Lung microvascular endothelial cell (primary cell): ENCODE measurements at regions not wholly inside any gene's neighbourhood (a gene's known extent, or its start where the extent isn't known, plus 50 kb on each side); places are given as distances from the start of the nearest gene placed in this dataset.
"Not testable (repeated sequence)": the region's sequence is repeated elsewhere in the genome, so short reads cannot be mapped to it uniquely, and the experiment has no call there.

Source experiments
- DNase-seq, 2 donors: peaks; one replicate each; pipeline versions ENCODE4 v3.0.0 to v3.0.0-alpha.2; 2010; ENCODE audit warnings: low read depth in 2 of 2

DNA sequence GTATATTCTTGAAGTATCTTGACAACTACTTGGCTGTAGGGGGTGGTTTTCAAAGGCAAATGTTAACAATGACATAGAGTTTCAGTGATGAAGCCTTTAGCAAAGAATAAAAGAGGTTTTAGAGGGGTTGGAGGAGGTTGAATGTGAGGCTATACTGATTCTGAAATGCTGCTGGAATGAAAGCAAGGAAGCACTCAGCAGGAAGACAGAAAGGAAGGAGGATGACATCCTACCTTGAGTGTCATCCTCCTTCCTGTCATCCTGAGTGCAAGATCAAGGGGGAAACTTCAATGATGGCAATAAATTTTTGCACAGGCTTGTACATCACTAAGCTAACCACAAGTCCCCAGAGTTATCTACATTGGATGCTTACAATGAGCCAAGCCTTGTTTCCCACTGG is 120.5 kb downstream of the APIP start:
- DNase-seq = no peak

GRCh38 chr11:34794696-34795095 is 121.5 kb downstream of the APIP start:
- DNase-seq = no peak

DNA sequence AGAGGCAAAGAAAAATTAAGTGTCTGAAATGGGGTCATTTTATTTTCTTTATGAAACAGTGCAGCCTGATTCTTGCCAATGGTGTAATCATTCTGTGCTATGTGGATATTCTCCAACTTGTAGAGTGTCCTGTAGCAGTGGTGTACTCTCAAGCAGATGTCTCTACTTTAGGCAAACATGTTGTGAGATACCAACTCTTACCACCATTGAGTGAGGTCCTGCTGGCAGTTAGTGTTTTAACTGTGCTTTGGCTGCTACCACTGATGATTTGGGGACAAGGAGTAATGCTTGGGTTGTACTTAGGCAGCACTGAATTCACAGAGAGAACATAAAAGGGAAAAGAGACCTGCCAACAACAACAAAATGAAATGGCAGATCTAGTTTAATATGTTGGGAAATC is 122.5 kb downstream of the APIP start:
- peak in 1 of 2 donors; percentile 38 for DNase-seq

DNA sequence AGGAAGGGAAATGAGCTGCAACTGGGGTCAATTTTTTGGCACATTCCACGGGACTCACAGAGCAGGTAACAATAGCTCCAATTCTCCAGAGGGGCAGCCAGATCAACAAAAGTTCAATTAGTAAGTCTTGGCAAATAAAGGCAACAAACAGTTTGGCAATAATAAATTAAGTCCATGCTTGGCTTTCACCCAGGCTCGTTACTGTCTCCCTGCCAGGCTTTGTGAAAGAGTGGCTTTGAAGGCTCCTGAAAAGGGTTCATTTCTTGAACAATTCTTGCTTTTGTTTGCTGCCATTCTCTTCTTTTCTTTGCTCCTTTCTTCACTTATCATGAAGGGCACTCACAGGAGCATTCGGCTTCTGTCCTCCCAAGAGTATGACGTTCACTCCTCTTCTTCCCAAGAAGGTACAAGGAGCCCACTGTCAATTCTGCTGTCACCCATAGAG is 123.3 kb downstream of the APIP start:
- DNase-seq = peak; percentile 29 to 47

DNA sequence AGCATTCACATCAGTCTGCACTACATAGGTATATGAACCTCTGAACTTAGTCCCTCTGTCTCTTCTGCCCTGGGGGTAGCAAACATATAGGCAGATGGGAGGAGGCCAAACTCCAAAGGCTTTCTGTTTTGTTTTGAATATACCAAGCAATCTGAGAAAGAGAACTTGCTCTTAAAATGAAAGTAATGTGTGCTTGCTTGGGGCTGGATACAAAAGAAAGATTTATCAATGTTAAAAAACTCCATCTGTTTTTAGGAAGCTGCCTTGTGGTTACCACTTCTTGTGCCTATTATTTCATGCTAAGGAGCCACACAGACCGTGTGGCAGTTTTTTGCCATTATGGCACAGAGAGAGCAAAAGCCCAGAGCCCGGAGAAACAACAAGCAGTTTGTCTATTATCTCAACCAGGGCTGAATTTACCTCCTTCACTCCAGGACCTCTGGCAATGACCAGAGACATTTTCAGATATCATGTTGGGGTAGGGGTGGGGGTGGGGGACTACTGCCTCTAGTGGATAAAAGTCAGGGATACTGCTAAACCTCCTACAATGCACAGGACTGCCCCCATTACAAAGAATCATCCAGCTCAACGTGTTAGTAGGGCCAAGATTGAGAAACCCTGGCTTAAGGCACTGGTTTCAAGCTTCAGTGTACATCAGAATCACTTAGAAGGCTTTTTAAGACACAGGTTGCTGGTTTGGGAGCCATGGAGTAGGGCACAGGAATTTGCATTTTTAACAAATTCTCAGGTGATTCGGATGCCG is 124.2 kb downstream of the APIP start:
- no peak for DNase-seq

DNA sequence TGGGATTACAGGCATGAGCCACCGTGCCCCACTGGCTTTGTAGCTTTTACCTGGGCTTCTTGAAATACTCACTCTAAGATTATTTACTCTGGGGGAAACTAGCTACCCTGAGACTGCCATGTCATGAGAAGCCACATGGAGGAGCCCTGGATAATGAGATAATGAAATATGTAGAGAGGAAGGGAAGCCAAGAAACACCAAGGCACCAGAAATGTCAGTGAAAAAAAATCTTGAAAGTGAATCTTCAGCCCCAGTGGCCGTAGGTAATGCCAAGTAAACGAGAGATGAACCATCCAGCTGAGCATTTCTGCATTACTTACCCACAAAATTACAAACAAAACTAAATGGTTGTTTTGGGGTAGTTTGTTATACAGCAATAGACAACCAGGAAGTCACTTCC is 125.6 kb downstream of the APIP start:
- peak; percentile 19 to 33 for DNase-seq

DNA sequence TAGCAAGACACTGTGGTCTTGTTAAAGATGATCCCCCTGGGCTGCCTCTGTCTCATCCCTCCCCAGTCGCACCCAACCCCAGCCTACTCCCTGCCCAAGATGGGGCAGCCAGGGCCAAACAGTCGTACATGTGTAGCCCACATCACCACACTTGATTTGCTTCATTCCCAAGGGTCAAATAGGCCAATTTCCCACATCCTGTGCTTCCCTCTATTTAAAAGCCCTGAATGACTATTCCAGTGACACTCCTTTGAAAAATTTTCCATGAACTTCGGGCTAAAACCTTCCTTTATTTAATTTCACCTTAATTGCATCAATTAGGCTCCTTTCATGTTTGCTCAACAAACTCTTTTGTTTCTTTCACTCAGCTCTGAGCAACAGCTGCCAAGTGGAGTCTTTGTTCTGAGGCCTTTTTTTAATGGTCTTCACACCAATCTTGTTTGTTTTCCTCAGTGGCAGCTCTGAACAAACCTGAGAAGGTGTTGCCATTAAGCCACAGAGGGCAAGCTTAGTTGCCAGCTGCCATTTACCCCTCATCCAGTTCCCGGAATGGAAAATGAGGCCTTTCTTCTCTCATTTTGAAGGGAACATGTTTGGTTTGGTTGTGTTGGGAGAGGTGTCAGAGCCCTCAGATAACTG is 126.9 kb downstream of the APIP start:
- DNase-seq = no peak

DNA sequence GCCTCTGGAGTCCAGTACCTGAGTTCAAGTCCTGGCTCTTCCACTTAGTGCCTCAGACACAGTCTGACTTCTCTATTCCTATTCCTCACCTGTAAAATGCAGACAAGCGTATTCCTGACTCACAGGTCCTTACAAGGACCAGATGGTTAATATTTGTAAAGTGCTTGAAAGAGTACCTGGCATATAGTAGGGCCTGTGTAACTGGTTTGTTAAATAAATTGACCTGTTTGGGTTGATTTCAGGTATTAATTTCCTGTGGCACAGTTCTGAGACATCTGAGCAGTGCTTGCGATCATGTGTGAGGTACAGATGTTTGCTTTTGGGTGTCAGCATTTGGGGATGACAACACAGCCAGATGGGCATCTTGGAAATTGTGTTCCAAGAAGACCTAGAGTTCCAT is 127.5 kb downstream of the APIP start:
- DNase-seq = no peak

DNA sequence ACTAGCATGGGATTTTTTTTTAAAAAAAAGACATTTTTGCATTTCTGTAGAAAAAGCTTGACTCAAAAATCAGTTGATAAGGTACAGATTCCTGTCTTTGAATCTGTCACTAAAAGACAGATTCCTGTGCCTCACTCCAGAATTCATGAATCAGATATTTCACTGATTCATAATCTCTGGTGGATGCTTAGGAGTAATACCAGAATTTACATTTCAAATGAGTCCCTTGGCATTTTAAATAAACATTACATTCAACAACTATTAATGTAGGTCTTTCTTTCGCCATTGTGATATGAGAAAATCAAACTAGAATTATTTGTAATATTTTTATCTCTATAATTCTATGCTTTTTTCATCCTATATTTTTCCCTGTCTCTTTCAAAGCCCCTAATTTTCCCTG is 128.3 kb downstream of the APIP start:
- no peak for DNase-seq

DNA sequence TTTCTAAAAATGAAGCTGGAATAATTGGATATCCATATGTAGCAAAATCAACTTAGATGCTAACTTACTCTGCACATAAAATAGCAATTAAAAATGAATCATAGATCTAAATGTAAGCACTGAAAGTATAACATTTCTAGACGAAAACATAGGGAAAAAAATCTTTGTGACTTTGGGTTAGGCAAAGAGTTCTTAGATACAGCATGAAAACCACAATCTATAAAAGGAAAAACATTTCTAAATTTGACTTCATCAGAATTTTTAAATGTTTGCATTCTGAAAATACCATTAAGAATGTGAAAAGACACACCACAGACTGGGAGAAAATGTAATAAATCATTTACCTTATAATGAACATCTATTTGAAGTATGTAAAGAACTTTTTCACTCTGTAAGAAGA is 128.8 kb downstream of the APIP start:
- no peak for DNase-seq

- DNase-seq = no peak
Measured at GRCh38 chr11:34784318-34784841, 131.8 kb downstream of the APIP start.

DNA sequence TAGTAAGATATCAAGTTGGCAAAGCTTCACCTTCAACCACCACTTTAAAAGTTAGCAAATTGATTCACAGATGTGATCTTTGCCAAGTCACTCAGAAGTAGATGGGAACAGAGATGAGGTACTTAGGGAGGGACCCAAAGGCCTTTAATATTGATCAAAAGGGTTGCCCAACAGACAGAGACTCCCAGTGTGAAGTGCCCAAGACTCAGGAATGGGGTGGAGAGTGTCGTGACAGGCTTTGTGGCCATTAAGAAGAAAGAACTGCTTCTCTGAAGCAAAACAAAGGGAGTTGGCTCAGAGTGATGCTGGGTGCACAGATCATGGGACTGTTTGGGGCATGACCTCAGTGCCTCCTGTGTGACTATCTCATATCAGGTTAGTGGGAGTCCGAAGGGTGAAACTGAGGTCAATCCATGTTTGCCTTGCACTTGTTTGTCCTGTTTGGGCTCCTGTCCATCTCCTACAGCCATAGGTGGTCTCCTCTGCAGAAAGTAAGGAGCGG is 132.3 kb downstream of the APIP start:
- DNase-seq = no peak

- DNase-seq = not testable (repeated sequence)
Measured at GRCh38 chr11:34781826-34782225, 134.4 kb downstream of the APIP start.

DNA sequence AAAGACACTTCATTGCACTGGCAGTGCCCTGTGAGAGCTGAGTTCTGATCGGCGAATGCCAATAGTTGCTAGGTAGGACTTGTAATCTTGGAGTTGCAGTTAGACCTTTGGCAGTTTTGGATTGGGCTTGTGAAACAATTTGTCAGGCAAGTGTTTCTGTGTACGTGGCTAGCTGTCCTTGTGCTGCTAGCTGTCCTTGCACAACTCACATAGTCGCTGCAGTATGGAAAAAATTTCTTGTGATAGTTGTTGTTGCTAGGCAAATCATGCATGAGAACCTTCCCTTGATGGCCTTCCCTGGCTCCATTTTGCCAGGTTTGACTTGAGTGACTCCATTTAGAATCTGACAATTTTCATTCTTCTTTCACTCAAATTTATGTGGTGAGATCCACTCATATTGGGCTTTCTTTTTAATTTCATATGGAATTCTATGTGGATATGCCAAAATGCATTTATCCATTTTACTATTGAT is 140.7 kb downstream of the APIP start:
- DNase-seq = no peak

GRCh38 chr11:34774604-34775003 is 141.6 kb downstream of the APIP start:
- no peak for DNase-seq

DNA sequence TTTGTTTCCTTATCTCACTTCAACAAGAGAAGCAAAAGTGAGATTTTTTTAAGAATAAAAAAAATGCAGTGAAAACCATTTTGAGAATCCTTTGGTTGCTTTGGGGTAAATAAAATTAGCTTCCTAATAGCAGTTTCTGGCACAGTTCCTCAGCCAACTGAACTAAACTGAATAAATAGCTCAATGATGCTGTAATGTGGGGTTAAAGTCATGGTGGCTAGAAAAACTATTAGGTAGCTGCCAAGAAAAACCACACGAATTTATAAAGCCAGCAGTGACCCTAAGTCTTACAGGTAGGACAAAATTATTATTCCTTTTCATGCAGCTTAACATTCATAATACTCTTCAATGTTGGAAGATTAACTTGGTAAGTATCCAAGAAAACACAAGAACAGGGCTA is 142.4 kb downstream of the APIP start:
- no peak for DNase-seq

GRCh38 chr11:34773211-34773610 is 143.0 kb downstream of the APIP start:
- no peak for DNase-seq

- no peak for DNase-seq
Measured at GRCh38 chr11:34770111-34770510, 146.1 kb downstream of the APIP start.

DNA sequence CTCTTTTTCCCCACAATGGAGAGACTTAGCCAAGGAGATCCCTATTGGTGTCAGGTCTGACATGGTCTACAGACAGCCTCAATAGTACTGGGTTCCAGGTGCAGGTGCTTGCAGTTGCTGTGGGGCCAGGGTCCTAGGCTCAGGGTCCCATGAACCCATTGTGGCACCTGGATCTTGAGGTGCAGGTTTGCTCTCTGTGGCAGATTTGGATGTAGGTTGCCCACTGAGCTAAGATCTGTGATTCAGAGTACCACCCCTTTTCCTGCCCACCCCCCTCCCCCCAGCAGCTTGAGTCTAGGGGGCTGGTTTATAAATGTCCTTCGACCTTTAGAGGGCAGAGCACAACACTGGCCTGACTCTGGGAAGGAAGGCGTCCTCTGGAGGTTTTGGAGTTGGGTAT is 147.0 kb downstream of the APIP start:
- DNase-seq = no peak

GRCh38 chr11:34762625-34763024 is 141.7 kb downstream of the EHF start:
- not testable (repeated sequence) for DNase-seq

- DNase-seq = no peak
Measured at GRCh38 chr11:34758262-34758661, 137.4 kb downstream of the EHF start.

DNA sequence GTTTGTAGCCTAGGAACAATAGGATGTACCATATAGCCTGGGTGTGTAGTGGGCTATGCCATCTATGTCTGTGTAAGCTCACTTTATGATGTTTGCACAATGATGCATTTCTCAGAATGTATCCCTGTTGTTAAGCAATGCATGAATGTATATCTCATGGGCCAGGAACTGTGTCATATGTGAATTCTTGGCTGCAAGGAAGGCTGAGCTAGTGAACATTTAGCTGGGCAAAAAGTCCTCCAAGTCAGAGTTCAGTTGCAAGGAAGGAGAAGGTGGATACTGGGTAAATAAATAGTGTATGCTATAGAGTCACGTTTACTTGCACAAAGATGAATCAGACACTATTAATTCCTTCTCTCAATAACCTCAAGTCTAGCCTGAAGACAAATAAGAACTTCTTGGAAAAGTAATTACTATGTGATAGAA is 136.1 kb downstream of the EHF start:
- DNase-seq = no peak

DNA sequence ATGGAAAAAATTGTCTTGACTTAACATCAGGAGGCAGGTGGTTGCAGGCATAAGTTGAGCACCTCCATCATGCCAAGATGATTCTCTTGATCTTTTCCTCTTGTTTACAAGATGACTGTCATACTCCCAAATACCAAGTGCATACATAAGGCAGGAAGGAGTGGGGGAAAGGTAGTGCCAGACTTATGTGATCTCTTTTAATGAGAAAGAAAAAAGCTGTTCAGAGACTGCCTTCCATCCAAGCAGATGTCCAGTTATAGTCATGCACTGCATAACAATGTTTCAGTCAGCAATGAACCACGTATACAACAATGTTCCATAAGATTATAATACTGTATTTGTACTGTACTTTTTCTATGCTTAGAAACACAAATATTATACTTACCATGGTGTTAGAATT is 135.7 kb downstream of the EHF start:
- no peak for DNase-seq
